ENCODE measurements at regions not wholly inside any gene's neighbourhood (a gene's known extent, or its start where the extent isn't known, plus 50 kb on each side); places are given as distances from the start of the nearest gene placed in this dataset.

- in situ Hi-C loops (cut with MboI; ENCODE audit: low pct_unique_long_range_greater_than_20kb, low sequenced_read_pairs, unreplicated experiment) = no loop called here
- TF ChIP-seq CTCF (IDR thresholded peaks at IDR 0.05; ENCODE audit: extremely low read depth, insufficient read depth, missing control alignments) = no peak
Observed at GRCh38 chr1:198919667-198920398, 281.0 kb downstream of the PTPRC start.

GRCh38 chr1:198922638-198923430 is 284.0 kb downstream of the PTPRC start:
- TF ChIP-seq CTCF (IDR thresholded peaks at IDR 0.05; ENCODE audit: extremely low read depth, insufficient read depth, missing control alignments) = no peak
- in situ Hi-C loops (cut with MboI; ENCODE audit: low pct_unique_long_range_greater_than_20kb, low sequenced_read_pairs, unreplicated experiment) = no loop called here
- DNase-seq (ENCODE audit: low spot score) = no peak

More at GRCh38 chr1:198919667-198920398, 281.0 kb downstream of the PTPRC start:
- no peak for DNase-seq (ENCODE audit: low spot score)

GRCh38 chr1:198923993-198924392 is 285.2 kb downstream of the PTPRC start:
- no peak for DNase-seq (ENCODE audit: low spot score)
- no peak for TF ChIP-seq CTCF (IDR thresholded peaks at IDR 0.05; ENCODE audit: extremely low read depth, insufficient read depth, missing control alignments)
- in situ Hi-C loops (cut with MboI; ENCODE audit: low pct_unique_long_range_greater_than_20kb, low sequenced_read_pairs, unreplicated experiment) = no loop called here

- in situ Hi-C loops (cut with MboI; ENCODE audit: low pct_unique_long_range_greater_than_20kb, low sequenced_read_pairs, unreplicated experiment) = no loop called here
- no peak for TF ChIP-seq CTCF (IDR thresholded peaks at IDR 0.05; ENCODE audit: extremely low read depth, insufficient read depth, missing control alignments)
- no peak for DNase-seq (ENCODE audit: low spot score)
Observed at GRCh38 chr1:198925567-198925966, 286.7 kb downstream of the PTPRC start.

GRCh38 chr1:198927129-198927528 is 288.3 kb downstream of the PTPRC start:
- TF ChIP-seq CTCF (IDR thresholded peaks at IDR 0.05; ENCODE audit: extremely low read depth, insufficient read depth, missing control alignments) = no peak
- in situ Hi-C loops (cut with MboI; ENCODE audit: low pct_unique_long_range_greater_than_20kb, low sequenced_read_pairs, unreplicated experiment) = no loop called here
- DNase-seq (ENCODE audit: low spot score) = no peak

- in situ Hi-C loops (cut with MboI; ENCODE audit: low pct_unique_long_range_greater_than_20kb, low sequenced_read_pairs, unreplicated experiment) = no loop called here
- TF ChIP-seq CTCF (IDR thresholded peaks at IDR 0.05; ENCODE audit: extremely low read depth, insufficient read depth, missing control alignments) = no peak
- no peak for DNase-seq (ENCODE audit: low spot score)
Observed at GRCh38 chr1:198929111-198929604, 290.3 kb downstream of the PTPRC start.

Measured in GM13977 (cell line).